Neural crest cell (in vitro differentiated cells): ENCODE measurements at regions not wholly inside any gene's neighbourhood (a gene's known extent, or its start where the extent isn't known, plus 50 kb on each side); places are given as distances from the start of the nearest gene placed in this dataset.

Experiments used
- DNase-seq: peaks from one replicate; pipeline ENCODE4 v3.0.0; 2021; ENCODE audit warnings: low read depth, mixed read lengths, low spot score
- H3K27ac Mint-ChIP-seq: one replicate; pipeline ENCODE4 v1.8.0; 2021; ENCODE audit warnings: mild to moderate bottlenecking, mixed read lengths; ENCODE audit not compliant: unreplicated experiment
- H3K27me3 Mint-ChIP-seq: 2 replicates; pipeline ENCODE4 v1.8.0; 2021; ENCODE audit warnings: low read depth, mild to moderate bottlenecking, mixed read lengths
- H3K36me3 Mint-ChIP-seq: 2 replicates; pipeline ENCODE4 v1.8.0; 2021; ENCODE audit warnings: low read depth, mild to moderate bottlenecking, mixed read lengths
- H3K4me1 Mint-ChIP-seq: 2 replicates; pipeline ENCODE4 v1.8.0; 2021; ENCODE audit warnings: mixed read lengths
- H3K4me3 Mint-ChIP-seq: one replicate; pipeline ENCODE4 v1.8.0; 2021; ENCODE audit warnings: mild to moderate bottlenecking, mixed read lengths
- H3K9me3 Mint-ChIP-seq: 2 replicates; pipeline ENCODE4 v1.8.0; 2021; ENCODE audit warnings: mixed read lengths
- CTCF ChIP-seq: fragments of 200-600 bp; sonication (generic); conservative IDR thresholded peaks from 2 replicates; pipeline ENCODE4 v1.5.0; 2021; ENCODE audit warnings: antibody characterized with exemption, mild to moderate bottlenecking

DNA sequence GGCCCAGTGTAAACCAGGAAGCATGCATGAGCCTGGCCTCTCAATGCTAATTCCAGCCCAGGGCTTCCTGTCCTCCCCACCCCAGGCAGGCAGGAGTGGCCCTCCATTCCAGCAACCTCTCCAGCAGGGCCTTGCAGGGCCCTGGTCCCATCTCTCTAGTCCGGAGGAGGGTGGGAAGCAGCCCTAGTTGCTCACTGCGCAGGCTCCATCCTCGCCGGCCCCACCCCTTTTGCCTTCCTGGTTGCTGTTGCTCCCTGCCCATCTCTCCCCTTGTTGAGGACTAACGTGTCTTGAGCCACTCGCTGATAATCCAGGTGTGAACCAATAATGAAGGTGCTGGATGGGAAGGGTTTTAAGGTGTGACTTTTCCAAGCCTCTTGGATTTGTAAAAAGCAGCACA is 161.2 kb upstream of the BCOR start:
- Mint-ChIP-seq H3K27me3 (no peaks in the 10 kb centered on the region), H3K4me1 (peaks cover 12% of the 10 kb centered on the region), H3K4me3 (no peak overlapping the region), H3K36me3 (no peaks in the 10 kb centered on the region), H3K9me3 (no peaks in the 10 kb centered on the region), H3K27ac (no peak overlapping the region)
- DNase-seq, result no peak
- no peak for TF ChIP-seq CTCF

DNA sequence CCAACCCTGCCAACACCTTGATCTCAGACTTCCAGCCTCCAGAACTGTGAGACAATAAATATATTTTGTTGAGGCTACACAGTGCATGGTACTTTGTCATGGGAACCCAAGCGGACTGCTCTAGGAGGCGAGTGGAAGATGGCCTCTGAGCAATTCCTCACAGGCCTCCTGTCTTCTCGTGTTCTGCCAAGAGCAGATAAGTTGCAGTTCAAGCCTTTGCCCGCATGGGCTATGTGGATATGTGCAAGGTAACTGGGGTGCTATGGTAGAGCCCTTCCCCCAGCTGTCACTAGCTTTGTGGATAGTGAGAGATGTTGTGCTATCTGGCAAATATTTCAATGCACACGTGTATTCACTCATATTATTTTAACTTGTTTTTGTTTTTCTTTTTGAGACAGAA is 156.0 kb upstream of the BCOR start:
- no peak for DNase-seq
- Mint-ChIP-seq H3K27me3 (no peaks in the 10 kb centered on the region), H3K9me3 (no peaks in the 10 kb centered on the region), H3K27ac (no peak overlapping the region), H3K4me3 (no peak overlapping the region), H3K4me1 (no peaks in the 10 kb centered on the region), H3K36me3 (no peaks in the 10 kb centered on the region)
- no peak for TF ChIP-seq CTCF

DNA sequence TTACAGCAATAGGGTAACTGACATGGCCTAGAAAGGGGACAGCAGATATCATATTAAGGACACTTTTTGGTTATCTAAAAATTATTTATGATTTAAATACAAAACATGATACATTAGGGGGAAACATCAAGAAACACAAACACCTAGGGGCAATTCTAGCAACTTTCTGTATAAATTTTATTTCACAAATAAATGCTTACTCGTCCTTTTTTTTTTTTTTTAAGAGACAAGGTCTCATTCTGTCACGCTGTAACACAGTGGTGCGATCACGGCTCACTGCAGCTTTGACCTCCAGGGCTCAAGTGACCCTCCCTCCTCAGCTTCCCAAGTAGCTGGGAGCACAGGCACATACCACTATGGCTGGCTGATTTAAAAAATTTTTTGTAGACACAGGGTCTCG is 151.8 kb upstream of the BCOR start:
- TF ChIP-seq CTCF, result no peak
- Mint-ChIP-seq H3K27me3 (no peaks in the 10 kb centered on the region), H3K9me3 (no peaks in the 10 kb centered on the region), H3K27ac (no peak overlapping the region), H3K4me3 (no peak overlapping the region), H3K4me1 (peaks cover 17% of the 10 kb centered on the region), H3K36me3 (no peaks in the 10 kb centered on the region)
- no peak for DNase-seq

GRCh38 chrX:40248822-40249221 is 151.1 kb upstream of the BCOR start:
- no peaks in the 10 kb centered on the region for H3K9me3 Mint-ChIP-seq
- peak overlapping the region; percentile 67 for H3K27ac Mint-ChIP-seq
- DNase-seq, result no peak
- no peaks in the 10 kb centered on the region for H3K36me3 Mint-ChIP-seq
- TF ChIP-seq CTCF, result no peak
- peaks cover 25% of the 10 kb centered on the region for H3K4me1 Mint-ChIP-seq
- H3K27me3 Mint-ChIP-seq, result no peaks in the 10 kb centered on the region
- H3K4me3 Mint-ChIP-seq, result no peak overlapping the region

DNA sequence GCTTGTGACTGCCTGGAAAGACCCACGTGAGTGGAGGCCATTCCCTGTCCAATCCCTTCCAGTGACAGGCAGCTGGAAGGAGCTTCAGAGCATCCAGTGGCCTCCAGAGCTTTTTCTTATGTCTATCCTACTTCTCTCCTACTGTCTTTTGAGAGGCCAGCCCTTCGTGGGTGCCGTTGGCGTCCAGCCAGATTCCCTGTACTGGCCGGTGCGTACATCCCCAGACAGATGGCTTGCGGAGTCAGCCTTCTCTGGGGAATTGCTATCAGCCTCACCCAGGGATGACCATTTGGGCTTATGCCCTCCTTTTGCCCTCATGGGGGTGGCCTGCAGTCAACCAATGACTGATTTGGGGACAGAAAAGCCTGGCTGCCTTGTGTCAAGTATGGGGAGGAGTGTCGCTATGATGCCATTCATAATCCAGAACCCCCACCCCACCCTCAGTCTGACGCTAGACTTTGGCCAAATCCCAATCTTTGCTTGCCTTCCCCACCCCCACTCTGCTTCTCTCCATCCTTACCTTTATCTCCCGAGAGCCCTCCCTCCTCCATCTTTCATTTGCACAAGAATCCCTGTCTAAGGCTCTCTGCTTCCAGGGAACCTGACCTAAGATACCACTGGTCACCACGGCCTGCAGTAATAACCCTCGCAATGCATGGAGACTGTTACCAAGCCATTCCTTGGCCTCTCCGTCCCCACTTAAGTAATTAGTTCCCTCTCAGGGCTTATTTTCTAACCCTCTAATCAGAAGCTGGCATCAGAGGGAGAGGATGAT is 150.3 kb upstream of the BCOR start:
- TF ChIP-seq CTCF, result no peak
- Mint-ChIP-seq H3K27ac (peak overlapping the region; percentile 67), H3K4me3 (peak overlapping the region; percentile 15), H3K9me3 (no peaks in the 10 kb centered on the region), H3K36me3 (no peaks in the 10 kb centered on the region), H3K27me3 (no peaks in the 10 kb centered on the region), H3K4me1 (peaks cover 32% of the 10 kb centered on the region)
- DNase-seq, result no peak
